Spleen (tissue), 11 donors: ENCODE measurements at regions not wholly inside any gene's neighbourhood (a gene's known extent, or its start where the extent isn't known, plus 50 kb on each side); places are given as distances from the start of the nearest gene placed in this dataset.

Experiments
- DNase-seq: peaks from one replicate; pipeline ENCODE4 v3.0.0-alpha.2; 2020
- H3K27ac ChIP-seq, 8 donors: fragments of 200-600 bp; sonication (generic) in 7 of 8; 1 replicate in 4 of 8; 2 replicates in 4 of 8; pipeline versions ENCODE4 v1.5.0 to v1.8.0; 2016 to 2021; ENCODE audit warnings: inconsistent platforms in 4 of 8, mild to moderate bottlenecking in 4 of 8, moderate library complexity in 1 of 8
- H3K27me3 ChIP-seq, 7 donors: fragments of 200-600 bp; sonication (generic) in 6 of 7; replicated peaks in 1 of 7; 1 replicate in 4 of 7; 2 replicates in 3 of 7; pipeline versions ENCODE4 v1.5.0 to v1.8.0; 2016 to 2021; ENCODE audit warnings: inconsistent platforms in 3 of 7, mild to moderate bottlenecking in 1 of 7
- H3K36me3 ChIP-seq, 6 donors: fragments of 200-600 bp; sonication (generic) in 5 of 6; 1 replicate in 4 of 6; 2 replicates in 2 of 6; pipeline versions ENCODE4 v1.5.0 to v1.8.0; 2016 to 2021; ENCODE audit warnings: inconsistent platforms in 2 of 6
- H3K4me1 ChIP-seq, 6 donors: fragments of 200-600 bp; sonication (generic) in 5 of 6; 1 replicate in 3 of 6; 2 replicates in 3 of 6; pipeline versions ENCODE4 v1.5.0 to v1.8.0; 2016 to 2021; ENCODE audit warnings: inconsistent platforms in 3 of 6
- H3K4me3 ChIP-seq, 8 donors: fragments of 200-600 bp; sonication (generic) in 7 of 8; 1 replicate in 4 of 8; 2 replicates in 4 of 8; pipeline versions ENCODE4 v1.5.0 to v1.8.0; 2016 to 2021; ENCODE audit warnings: inconsistent platforms in 4 of 8, mild to moderate bottlenecking in 4 of 8, moderate library complexity in 2 of 8
- H3K9me3 ChIP-seq, 8 donors: fragments of 200-600 bp; sonication (generic) in 7 of 8; 1 replicate in 4 of 8; 2 replicates in 4 of 8; pipeline versions ENCODE4 v1.5.0 to v1.8.0; 2016 to 2021; ENCODE audit warnings: inconsistent platforms in 4 of 8
- POLR2A ChIP-seq, 3 donors: fragments of 450-650 bp; IDR thresholded peaks; one replicate each; pipeline ENCODE4 v1.5.1; 2017; ENCODE audit warnings: antibody characterized with exemption in 3 of 3, mild to moderate bottlenecking in 1 of 3
- POLR2AphosphoS5 ChIP-seq, 3 donors: sonication (generic); formaldehyde crosslinking; IDR thresholded peaks; one replicate each; pipeline ENCODE4 v1.5.1; 2017; ENCODE audit warnings: antibody characterized with exemption in 3 of 3
- WGBS, 5 donors: extraction: QIAGEN DNeasy Blood & Tissue Kit in 3 of 5; methylation state at CpG; one replicate each; pipeline versions ENCODE4 v1.1.5 to v1.1.7; 2013 to 2018; 5-methylcytosine and 5-hydroxymethylcytosine counted together
- intact Hi-C: fragments of 100-400 bp; cut with DNase I; formaldehyde crosslinking; loops from one replicate; pipeline ENCODE4 v1.15.0; 2023; ENCODE audit warnings: low total_unique reads
- TF ChIP-seq, protein P1 (sequence below), 11 experiments: fragments of 200-600 bp in 7 of 11; fragments of 450-650 bp in 4 of 11; sonication (generic) in 4 of 11; IDR thresholded peaks in 8 of 11; conservative IDR thresholded peaks in 3 of 11; 1 replicate in 7 of 11; 2 replicates in 4 of 11; pipeline versions ENCODE4 v1.4.0 to v1.8.0; 2016 to 2021; ENCODE audit warnings: antibody characterized with exemption in 11 of 11, inconsistent platforms in 4 of 11, mild to moderate bottlenecking in 1 of 11
- donor health status: healthy with polysubstance abuse.
- donor health status: DM: no; HTN: no; CAD: no; lungs with moderate emphysema.
- donor health status: DM: no; HTN: no; CAD: no.
- donor health status: Bipolar disorder and iron deficiency.
- donor health status: healthy.
- donor health status: DM: no; HTN: no; CAD: no.
- donor health status: DM: yes; HTN: yes; CAD: no.

GRCh38 chr9:82499337-82499736 is 510.8 kb downstream of the SPATA31D1 start:
- Histone ChIP-seq H3K9me3 (peaks cover 0 to 6% (median 0%) of the 10 kb centered on the region in 8 donors), H3K36me3 (no peaks in the 10 kb centered on the region), H3K27me3 (no peaks in the 10 kb centered on the region), H3K27ac (no peak overlapping the region), H3K4me1 (no peaks in the 10 kb centered on the region), H3K4me3 (no peak overlapping the region)
- TF ChIP-seq, protein P1, sequence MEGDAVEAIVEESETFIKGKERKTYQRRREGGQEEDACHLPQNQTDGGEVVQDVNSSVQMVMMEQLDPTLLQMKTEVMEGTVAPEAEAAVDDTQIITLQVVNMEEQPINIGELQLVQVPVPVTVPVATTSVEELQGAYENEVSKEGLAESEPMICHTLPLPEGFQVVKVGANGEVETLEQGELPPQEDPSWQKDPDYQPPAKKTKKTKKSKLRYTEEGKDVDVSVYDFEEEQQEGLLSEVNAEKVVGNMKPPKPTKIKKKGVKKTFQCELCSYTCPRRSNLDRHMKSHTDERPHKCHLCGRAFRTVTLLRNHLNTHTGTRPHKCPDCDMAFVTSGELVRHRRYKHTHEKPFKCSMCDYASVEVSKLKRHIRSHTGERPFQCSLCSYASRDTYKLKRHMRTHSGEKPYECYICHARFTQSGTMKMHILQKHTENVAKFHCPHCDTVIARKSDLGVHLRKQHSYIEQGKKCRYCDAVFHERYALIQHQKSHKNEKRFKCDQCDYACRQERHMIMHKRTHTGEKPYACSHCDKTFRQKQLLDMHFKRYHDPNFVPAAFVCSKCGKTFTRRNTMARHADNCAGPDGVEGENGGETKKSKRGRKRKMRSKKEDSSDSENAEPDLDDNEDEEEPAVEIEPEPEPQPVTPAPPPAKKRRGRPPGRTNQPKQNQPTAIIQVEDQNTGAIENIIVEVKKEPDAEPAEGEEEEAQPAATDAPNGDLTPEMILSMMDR (IDR thresholded peaks at IDR 0.05 in 8 of 11, conservative IDR thresholded peaks at IDR 0.05 in 3 of 11) = no peak
- no peak for TF ChIP-seq POLR2AphosphoS5 (IDR thresholded peaks at IDR 0.05)
- no peak for TF ChIP-seq POLR2A (IDR thresholded peaks at IDR 0.05)
- intact Hi-C loops = no loop called here
- no peak for DNase-seq

DNA sequence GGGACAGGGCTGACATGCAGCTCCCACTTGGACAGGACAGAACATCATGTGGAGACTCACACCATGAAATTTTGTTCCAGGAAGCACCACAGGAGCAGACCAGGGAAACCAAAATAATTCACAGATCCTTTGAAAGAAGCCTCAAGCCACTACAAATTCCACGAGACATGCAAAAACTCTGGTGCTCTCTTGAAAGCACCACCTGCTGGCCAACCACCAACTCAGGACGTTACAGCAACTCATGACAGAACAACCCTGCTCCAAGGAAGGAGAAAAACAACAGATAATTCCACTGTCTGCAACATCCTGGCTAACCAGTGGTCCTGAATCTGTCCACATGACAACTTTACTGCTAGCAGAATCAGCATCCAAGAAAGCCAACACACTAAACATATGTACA is 516.0 kb downstream of the SPATA31D1 start:
- TF ChIP-seq POLR2A (IDR thresholded peaks at IDR 0.05) = no peak
- TF ChIP-seq, protein P1 (IDR thresholded peaks at IDR 0.05 in 8 of 11, conservative IDR thresholded peaks at IDR 0.05 in 3 of 11) = no peak
- TF ChIP-seq POLR2AphosphoS5 (IDR thresholded peaks at IDR 0.05) = no peak
- no peaks in the 10 kb centered on the region for H3K4me1 ChIP-seq
- no peak overlapping the region for H3K4me3 ChIP-seq
- H3K27me3 ChIP-seq = no peaks in the 10 kb centered on the region
- no peaks in the 10 kb centered on the region for H3K36me3 ChIP-seq
- 66 to 89% (median 70%) methylated on average over 2 of the region's 2 CpGs for WGBS, 5 donors
- no peak overlapping the region for H3K27ac ChIP-seq
- intact Hi-C loops = no loop called here
- DNase-seq = no peak
- H3K9me3 ChIP-seq = peaks cover 0 to 42% (median 24%) of the 10 kb centered on the region in 8 donors

GRCh38 chr9:82511626-82512025 is 523.1 kb downstream of the SPATA31D1 start:
- H3K4me3 ChIP-seq = no peak overlapping the region
- H3K27ac ChIP-seq = no peak overlapping the region
- H3K36me3 ChIP-seq = no peaks in the 10 kb centered on the region
- 88 to 95% (median 91%) methylated on average over 7 of the region's 7 CpGs for WGBS, 5 donors
- intact Hi-C loops = no loop called here
- no peak for TF ChIP-seq POLR2A (IDR thresholded peaks at IDR 0.05)
- DNase-seq = no peak
- peaks cover 0 to 13% (median 2%) of the 10 kb centered on the region in 8 donors for H3K9me3 ChIP-seq
- H3K4me1 ChIP-seq = peaks cover 0 to 8% (median 0%) of the 10 kb centered on the region in 6 donors
- no peaks in the 10 kb centered on the region for H3K27me3 ChIP-seq

- no peak overlapping the region for H3K27ac ChIP-seq
- 87 to 94% (median 92%) methylated on average over 5 of the region's 5 CpGs for WGBS, 5 donors
- peaks cover 0 to 3% (median 0%) of the 10 kb centered on the region in 8 donors for H3K9me3 ChIP-seq
- no peaks in the 10 kb centered on the region for H3K27me3 ChIP-seq
- no peak for DNase-seq
- H3K36me3 ChIP-seq = no peaks in the 10 kb centered on the region
- intact Hi-C loops = no loop called here
- H3K4me3 ChIP-seq = no peak overlapping the region
- H3K4me1 ChIP-seq = peaks cover 0 to 8% (median 0%) of the 10 kb centered on the region in 6 donors
- no peak for TF ChIP-seq POLR2A (IDR thresholded peaks at IDR 0.05)
- TF ChIP-seq POLR2AphosphoS5 (IDR thresholded peaks at IDR 0.05) = no peak
- TF ChIP-seq, protein P1 (IDR thresholded peaks at IDR 0.05 in 8 of 11, conservative IDR thresholded peaks at IDR 0.05 in 3 of 11) = no peak
These were observed 524.2 kb downstream of the SPATA31D1 start for GRCh38 chr9:82512728-82513127.

DNA sequence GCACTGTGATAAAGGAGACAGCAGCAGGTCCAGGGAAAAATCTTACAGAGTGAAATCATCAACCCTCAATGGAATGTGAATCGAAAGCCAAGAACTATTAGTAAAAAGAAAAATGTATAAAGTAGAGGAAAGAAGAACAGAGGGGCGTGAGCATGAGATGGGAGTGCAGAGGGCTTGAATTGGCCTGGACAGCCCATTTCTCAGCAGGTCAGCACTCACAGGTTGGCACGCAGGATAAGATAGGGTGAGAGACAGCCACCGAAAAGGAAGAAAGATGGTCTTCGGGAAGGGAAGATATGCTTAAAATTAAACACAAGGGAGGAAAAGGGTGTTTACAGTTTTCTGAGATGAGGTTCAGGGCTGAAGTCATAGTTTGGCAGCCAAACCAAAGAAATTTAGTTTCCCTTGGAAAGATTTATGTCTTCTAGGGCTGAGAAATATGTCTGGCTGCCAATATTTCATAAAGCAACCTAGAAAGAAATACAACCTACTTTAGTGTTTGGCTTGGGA is 524.7 kb downstream of the SPATA31D1 start:
- intact Hi-C loops = no loop called here
- H3K4me3 ChIP-seq = no peak overlapping the region
- TF ChIP-seq POLR2AphosphoS5 (IDR thresholded peaks at IDR 0.05) = no peak
- TF ChIP-seq, protein P1 (IDR thresholded peaks at IDR 0.05 in 8 of 11, conservative IDR thresholded peaks at IDR 0.05 in 3 of 11) = no peak
- TF ChIP-seq POLR2A (IDR thresholded peaks at IDR 0.05) = no peak
- H3K4me1 ChIP-seq = peaks cover 0 to 8% (median 0%) of the 10 kb centered on the region in 6 donors
- no peaks in the 10 kb centered on the region for H3K36me3 ChIP-seq
- H3K27ac ChIP-seq = peak overlapping the region in 2 of 8 donors; percentile 7 to 16
- no peaks in the 10 kb centered on the region for H3K9me3 ChIP-seq
- DNase-seq = no peak
- no peaks in the 10 kb centered on the region for H3K27me3 ChIP-seq
- WGBS, 5 donors = 21 to 50% (median 26%) methylated on average over 5 of the region's 5 CpGs
